GM12878 (cell line): ENCODE measurements at regions not wholly inside any gene's neighbourhood (a gene's known extent, or its start where the extent isn't known, plus 50 kb on each side); places are given as distances from the start of the nearest gene placed in this dataset.

ENCODE experiments used
- ATAC-seq: fragments of 200-7000 bp; cut with Tn5 transposase; 3 replicates; pipeline ENCODE4 v1.9.1; 2020; ENCODE audit warnings: mild to moderate bottlenecking, moderate library complexity
- BruUV-seq: library from RNA; stranded (reverse); fragments of 400-500 nt; replicated peaks from 2 replicates; lab custom pipeline; 2021; lab: Mats Ljungman, UMichigan
- CTCF ChIA-PET: fragments of 300-600 bp; sonication (Branson Sonifier 250); formaldehyde crosslinking; extraction: SDS; loops from one replicate; lab custom pipeline; 2021; ENCODE audit warnings: inconsistent platforms; lab: Yijun Ruan, JAX
- POLR2A ChIA-PET: fragments of 350-600 bp; formaldehyde crosslinking; extraction: SDS; loops from one replicate; lab custom pipeline; 2021; ENCODE audit warnings: inconsistent platforms; lab: Charles Lee
- RAD21 ChIA-PET: fragments of 300-600 bp; sonication (Branson Sonifier 250); formaldehyde crosslinking; loops from one replicate; lab custom pipeline; 2023; ENCODE audit warnings: antibody characterized with exemption; ENCODE audit not compliant: unreplicated experiment; lab: Charles Lee
- SMC1A ChIA-PET: fragments of 300-600 bp; sonication (Branson Sonifier 250); formaldehyde crosslinking; loops from one replicate; lab custom pipeline; 2023; ENCODE audit not compliant: unreplicated experiment, uncharacterized antibody; lab: Charles Lee
- DNase-seq: peaks from one replicate; pipeline ENCODE4 v3.0.0-alpha.2; 2011; ENCODE audit warnings: low read depth, low spot score
- FAIRE-seq: peaks from 3 replicates; lab custom pipeline; 2011; peaks lifted over from hg19 to GRCh38; lab: Jason Lieb, UNC
- H2AFZ ChIP-seq: 2 replicates; pipeline ENCODE4 v1.6.0; 2011; ENCODE audit warnings: low read depth, low read length, control low read depth; ENCODE audit not compliant: control insufficient read depth
- H3K27ac ChIP-seq: 2 replicates; pipeline ENCODE4 v1.5.1; 2011; ENCODE audit warnings: control low read depth; ENCODE audit not compliant: control insufficient read depth, insufficient read depth
- H3K27me3 ChIP-seq, 2 experiments: replicated peaks in 1 of 2; 2 replicates each; pipeline versions ENCODE4 v1.6.0 to v1.6.1; 2011; ENCODE audit warnings: low read length in 1 of 2; ENCODE audit not compliant: control insufficient read depth in 2 of 2, insufficient read depth in 2 of 2
- H3K36me3 ChIP-seq, 2 experiments: 2 replicates each; pipeline ENCODE4 v1.5.1; 2011; ENCODE audit warnings: low read length in 1 of 2; ENCODE audit not compliant: control insufficient read depth in 2 of 2, insufficient read depth in 2 of 2
- H3K4me1 ChIP-seq: 2 replicates; pipeline ENCODE4 v1.6.1; 2011; ENCODE audit warnings: mild to moderate bottlenecking, low read length, moderate library complexity, mixed read lengths; ENCODE audit not compliant: control insufficient read depth, insufficient read depth
- H3K4me2 ChIP-seq: 2 replicates; pipeline ENCODE4 v1.6.0; 2011; ENCODE audit warnings: control low read depth; ENCODE audit not compliant: control insufficient read depth, insufficient read depth
- H3K4me3 ChIP-seq: fragments of 200-600 bp; sonication (generic); 2 replicates; pipeline ENCODE4 v1.5.1; 2016
- H3K79me2 ChIP-seq: 2 replicates; pipeline ENCODE4 v1.6.0; 2011; ENCODE audit warnings: low read length; ENCODE audit not compliant: control insufficient read depth, insufficient read depth
- H3K9ac ChIP-seq: 2 replicates; pipeline ENCODE4 v1.8.0; 2011; ENCODE audit warnings: low read length, control low read depth, mixed read lengths; ENCODE audit not compliant: control insufficient read depth, insufficient read depth
- H3K9me3 ChIP-seq: replicated peaks from 3 replicates; pipeline ENCODE4 v1.5.1; 2011; ENCODE audit warnings: mild to moderate bottlenecking, low read length; ENCODE audit not compliant: control insufficient read depth, insufficient read depth
- H4K20me1 ChIP-seq: 2 replicates; pipeline ENCODE4 v1.6.0; 2011; ENCODE audit not compliant: control insufficient read depth, insufficient read depth
- BCLAF1 ChIP-seq: fragments of 450-650 bp; IDR thresholded peaks from 2 replicates; pipeline ENCODE4 v1.6.1; 2017; ENCODE audit warnings: antibody characterized with exemption, mild to moderate bottlenecking, moderate library complexity
- ELK1 ChIP-seq: IDR thresholded peaks from 2 replicates; pipeline ENCODE4 v1.6.1; 2012; ENCODE audit warnings: low read depth, low read length, improper control_type of control experiment
- FOS ChIP-seq: IDR thresholded peaks from 3 replicates; pipeline ENCODE4 v1.6.1; 2011; ENCODE audit warnings: borderline replicate concordance; ENCODE audit not compliant: insufficient read length; ENCODE audit errors: extremely low read depth
- GABPA ChIP-seq: IDR thresholded peaks from 2 replicates; pipeline ENCODE4 v1.6.1; 2014; ENCODE audit warnings: antibody characterized with exemption, low read depth, mild to moderate bottlenecking, inconsistent platforms
- HCFC1 ChIP-seq: fragments of 150-350 bp; IDR thresholded peaks from 2 replicates; pipeline ENCODE4 v1.6.1; 2014; ENCODE audit warnings: low read length
- MTA3 ChIP-seq: IDR thresholded peaks from 2 replicates; pipeline ENCODE4 v1.6.1; 2012; ENCODE audit warnings: low read length, inconsistent platforms, borderline replicate concordance
- MYB ChIP-seq: fragments of 150-350 bp; IDR thresholded peaks from 2 replicates; pipeline ENCODE4 v1.6.1; 2014; ENCODE audit warnings: mild to moderate bottlenecking, low read depth, low read length, borderline replicate concordance
- MYC ChIP-seq: IDR thresholded peaks from 2 replicates; pipeline ENCODE4 v1.6.1; 2011; ENCODE audit warnings: mild to moderate bottlenecking, low read length, moderate library complexity, inconsistent platforms; ENCODE audit not compliant: insufficient read depth, insufficient replicate concordance, insufficient read length, severe bottlenecking
- NFIC ChIP-seq: IDR thresholded peaks from 2 replicates; pipeline ENCODE4 v1.6.1; 2012; ENCODE audit warnings: low read depth, mild to moderate bottlenecking, inconsistent platforms, low read length, moderate library complexity
- NFXL1 ChIP-seq: fragments of 450-650 bp; IDR thresholded peaks from 2 replicates; pipeline ENCODE4 v1.6.1; 2017; ENCODE audit warnings: antibody characterized with exemption, mild to moderate bottlenecking, borderline replicate concordance
- WGBS: methylation state at CpG from one replicate; pipeline ENCODE4 v1.1.6; 2016; ENCODE audit warnings: low lambda C conversion rate; ENCODE audit not compliant: insufficient replicate concordance, insufficient coverage; ENCODE audit errors: missing lambda C conversion rate; 5-methylcytosine and 5-hydroxymethylcytosine counted together
- in situ Hi-C: fragments of 300-500 bp; cut with MboI; formaldehyde crosslinking; loops from 9 replicates; pipeline ENCODE4 v1.14.3; 2018; ENCODE audit warnings: mixed read lengths
- intact Hi-C: fragments of 100-400 bp; cut with micrococcal nuclease; formaldehyde crosslinking; loops from one replicate; pipeline ENCODE4 v1.14.2; 2022; ENCODE audit not compliant: unreplicated experiment

GRCh38 chr3:67906261-67906660, 251.8 kb upstream of the SUCLG2 start:
- Histone ChIP-seq H3K27ac (no peak overlapping the region), H4K20me1 (no peaks in the 10 kb centered on the region), H3K9me3 (no peaks in the 10 kb centered on the region), H3K4me3 (no peak overlapping the region), H3K4me2 (no peak overlapping the region), H3K36me3 (no peaks in the 10 kb centered on the region), H2AFZ (no peak overlapping the region), H3K4me1 (no peaks in the 10 kb centered on the region), H3K9ac (no peak overlapping the region), H3K27me3 (no peaks in the 10 kb centered on the region), H3K79me2 (no peaks in the 10 kb centered on the region)
- POLR2A ChIA-PET, result no interaction called here
- BruUV-seq, result no TSS peak
- in situ Hi-C loops (no loop called here), intact Hi-C loops (no loop called here)
- SMC1A ChIA-PET, result no interaction called here
- ATAC-seq (no peak), DNase-seq (no peak), FAIRE-seq (no peak)
- TF ChIP-seq MTA3, result no peak
- TF ChIP-seq BCLAF1, result no peak
- TF ChIP-seq MYB, result no peak
- TF ChIP-seq NFIC, result no peak
- no peak for TF ChIP-seq FOS
- no peak for TF ChIP-seq NFXL1
- no peak for TF ChIP-seq HCFC1
- TF ChIP-seq MYC, result no peak
- no peak for TF ChIP-seq GABPA
- TF ChIP-seq ELK1, result no peak
- RAD21 ChIA-PET, result no interaction called here
- CTCF ChIA-PET, result no interaction called here
- WGBS, result 62% methylated on average over 4 of the region's 4 CpGs
